SK-N-MC (cell line): ENCODE measurements at regions not wholly inside any gene's neighbourhood (a gene's known extent, or its start where the extent isn't known, plus 50 kb on each side); places are given as distances from the start of the nearest gene placed in this dataset.

ENCODE experiments used
- FOXP2 ChIP-seq: optimal IDR thresholded peaks from 2 replicates; pipeline ENCODE3; 2011; ENCODE audit warnings: mild to moderate bottlenecking, moderate library complexity; ENCODE audit not compliant: insufficient read depth; ENCODE audit errors: extremely low read length, control extremely low read depth
- POLR2AphosphoS5 ChIP-seq: IDR thresholded peaks from 2 replicates; pipeline ENCODE4 v1.6.1; 2012; ENCODE audit warnings: mild to moderate bottlenecking, low read depth, low read length, borderline replicate concordance

GRCh38 chr12:115830633-115831032 lies 446.9 kb downstream of the MED13L start:
- TF ChIP-seq POLR2AphosphoS5 (no peak), FOXP2 (no peak)
